ENCODE measurements at regions not wholly inside any gene's neighbourhood (a gene's known extent, or its start where the extent isn't known, plus 50 kb on each side); places are given as distances from the start of the nearest gene placed in this dataset.
A peak's percentile ranks its signal among the peaks of the same experiment; 100 is the strongest.

DNA sequence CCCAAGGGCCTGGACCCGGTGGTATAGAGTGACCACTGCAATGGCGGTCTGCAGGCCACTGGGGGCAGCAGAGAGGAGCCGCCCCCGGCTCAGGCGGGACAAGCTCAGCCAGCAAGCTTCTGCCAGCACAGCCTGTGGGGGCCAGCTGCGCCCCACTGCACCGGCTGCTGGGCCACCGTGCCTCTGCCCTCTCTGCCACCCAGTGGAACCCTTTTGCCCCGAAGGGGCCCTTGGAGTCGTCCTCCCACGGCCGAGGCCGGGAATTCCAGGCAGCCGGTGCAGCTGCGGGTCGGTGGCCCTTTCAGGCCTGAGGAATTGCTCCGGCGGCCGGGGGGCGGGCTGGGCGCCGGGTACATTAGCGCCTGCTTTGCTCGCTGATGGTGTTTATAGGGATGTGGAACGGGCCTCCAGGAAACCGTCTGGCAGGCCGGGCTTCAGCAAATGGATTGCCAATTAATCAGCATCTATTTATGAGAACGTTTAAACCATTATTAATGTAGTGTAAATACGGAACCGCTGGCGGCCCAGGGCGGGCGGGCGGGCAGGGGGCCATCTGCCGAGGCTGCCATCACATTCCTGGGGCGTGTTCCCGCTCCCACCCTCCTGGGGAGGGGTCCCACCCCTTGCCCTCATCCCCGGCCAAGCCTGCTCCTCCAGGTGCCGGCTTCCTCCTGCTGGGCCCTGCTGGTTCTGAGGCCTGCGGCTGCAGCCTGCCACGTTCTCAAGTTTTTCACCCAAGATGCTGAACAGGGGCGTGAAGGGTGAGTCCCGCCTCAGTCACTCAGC is 127.4 kb downstream of the BARX1 start:
- no peak for DNase-seq

GRCh38 chr9:93826905-93827544 is 128.1 kb downstream of the BARX1 start:
- DNase-seq: no peak

DNA sequence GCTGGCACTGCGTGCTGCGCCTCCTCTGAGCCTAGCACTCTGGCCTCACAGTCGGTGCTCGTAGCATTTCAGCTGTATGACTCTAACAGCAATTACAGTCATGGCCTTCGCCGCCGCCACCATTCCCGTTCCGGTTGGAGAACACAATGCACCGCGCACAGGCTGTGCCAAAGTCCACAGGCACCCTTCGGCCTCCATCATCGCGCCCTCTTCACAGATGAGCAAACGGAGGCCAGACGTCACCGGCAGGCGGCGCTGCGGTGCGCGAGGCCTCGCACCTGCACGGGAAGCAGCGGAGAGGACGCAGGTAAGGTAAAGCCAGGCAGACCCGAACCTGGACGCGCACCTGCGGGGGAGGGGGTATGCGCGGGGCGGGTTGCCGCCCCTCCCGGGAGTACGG is 128.9 kb downstream of the BARX1 start:
- no peak for DNase-seq

DNA sequence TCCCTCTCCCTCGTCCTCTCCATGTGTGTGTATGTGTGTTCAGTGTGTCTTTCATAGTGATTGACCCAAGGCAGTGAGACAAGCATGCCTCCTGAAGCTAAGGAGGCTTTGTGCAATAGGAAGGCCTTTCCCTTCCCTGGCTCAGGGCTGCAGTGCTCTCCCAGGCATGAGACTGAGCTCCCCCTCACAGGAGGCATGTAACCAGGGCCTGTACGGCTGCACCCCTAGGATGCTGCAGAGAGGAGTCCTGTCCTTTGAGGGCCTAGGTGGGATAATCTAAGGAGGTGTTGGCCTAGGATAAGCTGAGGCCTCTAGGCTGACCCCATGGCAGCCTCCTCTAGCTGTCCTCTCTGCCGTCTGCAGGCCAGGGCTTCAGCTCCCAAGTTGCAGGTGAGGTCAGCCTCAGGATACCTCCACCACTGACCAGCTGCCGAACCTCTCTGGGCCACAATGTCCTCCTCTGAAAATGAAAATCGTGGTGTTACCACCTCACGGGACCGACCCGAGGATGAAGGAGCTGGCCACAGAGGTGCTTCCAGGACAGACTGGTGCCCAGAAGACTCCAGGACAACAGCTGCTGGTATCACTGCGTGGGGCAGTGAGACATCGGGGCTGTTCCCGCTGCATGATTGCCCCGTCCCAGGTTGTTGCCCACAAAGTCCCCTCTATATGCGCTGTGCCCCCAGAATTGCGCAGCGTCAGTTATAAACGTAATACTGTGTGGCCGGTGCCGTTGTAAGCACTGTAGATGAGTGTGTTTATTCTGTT is 129.6 kb downstream of the BARX1 start:
- DNase-seq: no peak

DNA sequence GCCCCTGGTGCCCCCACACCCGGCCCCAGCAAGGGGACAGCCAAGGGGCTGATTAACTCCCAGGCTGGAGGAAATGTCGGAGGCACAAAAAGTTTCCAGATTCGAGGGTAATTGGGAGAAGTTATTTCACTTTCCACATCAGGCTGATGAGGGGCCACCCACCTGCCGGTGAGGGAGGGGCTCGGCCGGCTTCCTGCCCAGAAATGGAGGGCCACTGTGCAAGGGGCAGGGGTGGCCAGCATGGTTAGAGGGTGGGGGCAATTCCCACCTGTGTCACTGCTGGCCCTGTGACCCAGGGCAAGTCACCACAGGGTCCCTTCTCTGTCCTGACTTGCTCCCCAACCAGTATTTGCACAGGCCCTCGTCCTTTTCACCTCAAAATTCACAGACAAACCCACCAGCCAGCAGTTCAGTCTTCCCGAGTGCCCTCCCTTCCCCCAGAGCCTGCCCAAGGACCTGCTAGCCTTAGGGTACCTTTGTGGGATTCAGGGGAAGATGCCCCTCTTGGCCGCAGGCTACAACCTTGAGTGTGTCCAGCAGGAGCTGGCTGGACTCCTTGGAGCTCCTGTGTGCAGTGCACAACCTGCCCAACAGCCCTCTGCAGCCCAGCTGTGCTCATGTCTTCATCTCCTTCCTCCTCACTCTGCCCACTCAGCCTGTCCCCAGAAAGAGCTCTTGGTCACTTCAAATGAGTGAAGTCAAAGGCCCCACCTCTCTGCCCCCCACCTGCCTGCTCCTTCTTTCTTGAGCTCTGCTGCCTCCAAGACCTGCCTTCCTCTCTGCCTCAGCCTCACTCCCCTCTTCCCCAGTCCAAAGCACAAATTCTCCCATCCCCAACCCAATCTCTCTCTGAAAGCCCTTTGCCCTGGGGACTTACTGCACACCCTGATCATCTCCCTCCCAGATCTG is 130.5 kb downstream of the BARX1 start:
- DNase-seq: no peak

DNA sequence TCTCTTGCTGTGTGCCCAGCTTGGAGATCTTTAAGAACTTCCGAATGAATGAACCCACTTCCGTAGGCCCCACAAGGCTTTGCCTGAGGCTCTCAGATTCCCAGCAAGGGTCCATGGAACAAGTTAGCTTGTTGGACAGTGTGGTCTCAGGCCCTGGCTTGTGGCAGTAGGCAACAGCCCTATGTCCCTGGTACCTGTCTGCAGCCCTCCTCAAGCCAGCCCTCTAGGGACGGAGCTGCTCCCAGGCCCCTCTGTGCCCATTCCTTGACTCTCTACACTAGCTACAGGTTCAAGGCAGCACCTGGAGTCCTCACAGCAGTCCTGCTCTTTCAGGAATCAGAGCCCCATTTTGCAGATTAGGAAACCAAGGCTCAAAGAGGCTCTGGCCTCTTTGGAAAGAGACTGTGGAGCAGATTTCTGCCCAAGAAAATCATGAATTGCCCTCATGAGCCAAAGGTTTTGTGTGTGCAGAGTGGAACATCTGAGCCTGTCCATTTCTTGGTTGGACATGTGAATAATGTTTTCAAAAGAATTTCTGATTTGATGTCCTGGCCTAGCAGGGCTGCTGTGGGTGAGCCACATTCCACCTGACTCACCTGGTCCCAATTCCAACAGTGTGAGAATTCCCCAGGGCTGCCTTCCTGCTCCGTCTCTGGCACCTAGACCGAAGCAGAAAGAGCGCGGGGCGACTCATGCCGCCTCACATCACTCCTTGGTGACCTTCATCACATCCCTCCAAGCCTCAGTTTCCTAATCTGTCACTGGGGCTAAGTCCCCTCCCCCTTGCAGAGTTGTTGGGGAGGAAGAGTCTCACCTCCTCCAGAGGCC is 131.7 kb downstream of the BARX1 start:
- DNase-seq: no peak

GRCh38 chr9:93822229-93822628 is 132.9 kb downstream of the BARX1 start:
- no peak for DNase-seq

DNA sequence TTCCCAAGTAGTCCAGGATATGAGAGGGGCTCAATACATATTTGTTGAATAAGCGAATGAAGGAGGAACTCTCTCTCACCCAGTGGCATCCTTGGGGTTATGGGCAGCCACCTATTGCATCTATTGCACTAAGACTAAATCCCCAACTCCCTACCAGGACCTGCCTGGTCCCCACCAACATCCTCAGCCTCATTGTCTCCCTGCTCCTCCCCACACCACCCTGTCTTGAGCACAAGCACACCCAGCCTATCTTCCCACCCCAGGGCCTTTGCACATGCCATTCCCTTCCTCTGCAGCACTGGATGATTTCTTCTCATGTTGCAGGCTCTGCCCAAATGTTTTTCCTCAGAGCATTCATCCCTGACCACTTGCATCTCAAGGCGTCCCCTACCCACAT is 133.8 kb downstream of the BARX1 start:
- DNase-seq: no peak

DNA sequence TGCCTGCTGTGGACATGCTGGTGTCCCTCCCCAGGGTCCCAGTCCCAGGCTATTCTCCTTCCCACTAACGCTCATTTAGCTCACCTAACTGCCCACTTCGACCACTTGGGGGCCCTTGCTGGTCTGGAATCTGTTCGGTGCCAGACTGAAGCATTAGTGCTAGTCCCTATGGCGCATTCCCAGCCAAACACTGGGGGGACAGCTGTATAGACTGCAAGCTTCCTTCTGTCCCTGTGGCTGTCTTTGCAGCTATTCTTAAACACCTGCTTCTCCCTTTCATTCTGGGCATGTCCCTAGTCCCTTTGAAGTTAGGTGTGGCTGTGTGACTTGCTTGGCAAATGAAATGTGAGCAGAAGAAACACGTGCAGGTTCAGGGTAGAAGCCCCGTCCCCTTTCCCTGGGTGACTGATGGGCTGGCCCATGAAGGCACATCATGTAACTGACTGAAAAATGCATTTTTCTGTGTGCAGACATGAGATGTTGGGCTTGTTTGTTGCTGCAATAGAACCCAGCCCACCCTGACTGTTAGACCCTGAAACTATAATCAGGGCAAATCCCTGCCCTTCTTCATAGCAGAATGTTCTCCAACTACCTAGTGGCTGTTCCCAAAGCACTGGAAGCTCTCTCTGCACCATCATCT is 134.4 kb downstream of the BARX1 start:
- DNase-seq: no peak

DNA sequence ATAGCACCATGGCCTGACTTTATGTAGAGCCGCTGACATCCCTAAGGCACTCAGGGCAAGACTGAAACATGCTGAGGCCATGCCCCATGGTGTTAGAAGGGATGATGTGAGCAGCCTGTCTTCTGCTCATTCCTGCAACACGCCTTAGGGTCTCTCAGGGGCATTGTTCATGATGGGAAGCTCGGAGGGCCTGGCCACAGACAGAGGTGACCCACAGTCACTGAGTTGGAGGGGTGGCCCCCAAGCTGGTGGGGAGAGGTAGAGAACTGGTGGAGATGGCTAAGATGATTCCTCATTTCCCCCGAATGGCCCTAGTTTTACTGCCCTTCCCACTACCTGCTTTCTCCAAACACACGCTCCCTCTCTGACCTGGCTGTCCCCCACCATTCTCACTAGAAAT is 135.2 kb downstream of the BARX1 start:
- DNase-seq: no peak

GRCh38 chr9:93818827-93819472 is 136.2 kb downstream of the BARX1 start:
- no peak for DNase-seq

DNA sequence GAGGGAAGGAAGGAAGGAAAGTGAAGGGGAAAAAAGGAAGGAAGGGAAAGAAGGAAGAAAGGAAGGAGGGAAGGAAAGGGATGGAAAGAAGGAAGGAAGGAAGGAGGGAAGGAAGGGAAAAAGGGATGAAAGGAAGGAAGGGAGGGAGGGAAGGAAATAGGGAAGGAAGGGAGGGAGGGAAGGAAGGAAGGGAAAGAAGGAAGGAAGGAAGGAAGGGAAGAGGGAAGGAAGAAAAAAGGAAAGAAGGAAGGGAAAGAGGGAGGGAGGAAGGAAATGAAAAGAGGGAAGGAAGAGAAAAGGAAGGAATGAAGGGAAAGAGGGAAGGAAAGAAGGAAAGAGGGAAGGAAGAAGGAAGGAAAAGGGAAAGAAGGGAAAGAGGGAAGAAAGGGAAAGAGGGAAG is 136.9 kb downstream of the BARX1 start:
- DNase-seq: no peak

GRCh38 chr9:93815677-93816076 is 139.5 kb downstream of the BARX1 start:
- no peak for DNase-seq

DNA sequence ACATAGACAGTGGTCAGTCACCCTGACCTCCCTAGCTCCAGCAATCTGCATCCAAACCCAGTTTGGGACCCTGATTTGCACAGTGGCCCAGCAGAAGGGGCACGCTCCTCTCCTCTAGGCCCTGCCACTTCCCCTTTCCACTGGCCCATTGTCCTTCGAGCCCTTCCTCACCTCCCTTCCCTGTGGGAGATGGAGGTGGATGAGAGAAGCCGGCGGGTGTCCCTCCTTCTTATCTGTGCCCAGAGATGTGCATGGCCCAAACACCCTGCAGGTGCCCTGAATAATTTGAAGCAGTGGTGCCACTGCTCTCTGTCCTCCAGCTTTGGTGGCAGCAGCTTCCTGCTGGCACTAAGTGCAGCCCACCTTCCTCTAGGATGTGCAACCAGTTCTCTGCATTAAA is 140.0 kb downstream of the BARX1 start:
- DNase-seq: no peak

DNA sequence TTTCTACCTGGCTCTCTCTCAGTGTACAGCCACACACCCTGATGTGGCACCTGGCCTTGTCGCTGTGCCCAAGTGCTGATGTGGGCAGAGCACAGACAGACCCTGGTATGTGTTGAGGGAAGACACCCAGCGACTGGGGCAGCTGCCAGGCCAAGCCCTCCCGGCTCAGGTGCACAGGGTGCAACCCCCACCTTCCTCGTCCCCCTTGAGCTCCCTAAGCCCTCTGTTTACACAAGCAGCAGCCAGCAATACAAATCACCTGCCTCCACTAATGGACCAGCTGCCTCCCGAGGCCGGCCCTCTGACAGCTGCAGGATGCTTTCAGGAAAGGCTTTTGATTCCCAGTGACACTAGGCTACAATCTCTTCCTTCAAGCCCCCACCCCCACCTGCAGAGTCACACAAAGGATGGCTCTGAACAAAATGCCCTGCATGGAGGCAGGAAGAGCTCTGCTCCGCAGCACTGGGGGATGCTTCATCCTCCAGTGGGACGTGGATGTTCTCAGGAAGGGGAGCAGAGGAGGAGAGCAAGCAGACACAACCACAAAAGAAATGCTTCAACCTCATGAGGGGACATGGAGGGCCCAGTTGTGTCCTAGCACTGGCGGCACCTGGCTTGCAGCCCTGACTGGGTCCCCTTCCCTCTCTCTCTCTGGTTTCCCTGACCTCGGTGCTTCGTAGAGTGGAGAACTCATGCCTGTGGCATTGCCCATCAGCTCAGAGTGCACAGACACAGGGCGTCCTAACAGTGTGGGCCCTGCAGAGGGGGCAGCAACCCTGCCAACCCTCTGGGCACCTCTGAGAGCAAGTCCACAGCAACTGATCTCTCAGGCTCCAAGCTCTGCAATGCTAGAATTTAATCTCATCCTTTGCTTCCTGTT is 140.8 kb downstream of the BARX1 start:
- DNase-seq: peak; percentile 98

DNA sequence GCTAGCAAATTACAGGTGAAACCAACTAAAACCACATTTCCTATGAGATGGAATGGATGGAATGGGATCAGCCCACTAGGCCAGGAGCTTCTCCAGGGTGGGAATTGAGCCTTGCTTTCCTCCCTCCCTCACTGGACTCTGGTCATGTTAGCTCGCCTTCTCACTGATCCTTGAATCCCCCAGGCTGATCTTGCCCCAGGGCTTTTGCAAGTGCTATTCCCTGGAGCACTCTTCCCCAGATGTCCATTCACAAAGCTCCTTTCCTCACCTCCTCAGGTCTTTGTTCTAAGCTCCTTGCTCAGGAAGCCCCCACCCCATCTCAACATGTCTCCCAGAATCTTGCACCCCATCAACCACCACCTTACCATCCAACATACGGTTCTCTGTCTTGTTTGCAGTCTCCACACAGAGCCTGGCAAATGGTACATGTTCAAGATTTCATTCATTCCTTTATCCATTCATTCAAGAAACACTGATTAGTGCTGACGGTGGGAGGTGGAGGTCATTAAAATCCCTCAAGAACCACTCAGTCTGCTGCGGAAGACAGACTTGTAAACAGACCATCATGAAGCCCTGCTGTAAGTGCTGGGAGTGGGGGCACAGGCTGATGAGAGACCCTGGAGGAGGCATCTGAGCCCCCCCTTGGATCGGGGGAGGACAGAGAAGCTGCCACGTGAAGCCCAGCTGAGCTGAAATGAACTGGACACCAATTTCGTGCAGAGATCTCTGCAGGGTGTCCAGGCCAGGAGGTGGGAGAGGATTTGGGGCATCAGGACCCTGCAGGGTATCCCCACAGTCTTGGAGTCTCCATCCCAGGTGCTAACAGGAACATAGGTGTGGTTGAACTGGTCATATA is 141.7 kb downstream of the BARX1 start:
- peak; percentile 67 for DNase-seq

DNA sequence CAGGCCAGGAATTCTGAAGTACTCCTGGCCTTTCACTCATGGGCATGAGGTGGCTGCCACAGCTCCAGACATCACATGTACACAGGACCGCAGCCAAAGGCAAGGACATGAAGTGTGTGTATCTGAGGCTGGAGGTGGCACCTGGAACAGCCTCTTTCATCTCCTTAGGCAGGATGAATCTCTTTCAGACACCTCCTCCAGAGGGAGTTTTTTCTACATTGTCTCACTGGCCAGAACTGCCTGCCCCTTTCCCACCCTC is 142.8 kb downstream of the BARX1 start:
- DNase-seq: no peak

- no peak for DNase-seq
Measured at GRCh38 chr9:93810028-93810971, 144.9 kb downstream of the BARX1 start.
